ENCODE measurements at regions not wholly inside any gene's neighbourhood (a gene's known extent, or its start where the extent isn't known, plus 50 kb on each side); places are given as distances from the start of the nearest gene placed in this dataset.

DNA sequence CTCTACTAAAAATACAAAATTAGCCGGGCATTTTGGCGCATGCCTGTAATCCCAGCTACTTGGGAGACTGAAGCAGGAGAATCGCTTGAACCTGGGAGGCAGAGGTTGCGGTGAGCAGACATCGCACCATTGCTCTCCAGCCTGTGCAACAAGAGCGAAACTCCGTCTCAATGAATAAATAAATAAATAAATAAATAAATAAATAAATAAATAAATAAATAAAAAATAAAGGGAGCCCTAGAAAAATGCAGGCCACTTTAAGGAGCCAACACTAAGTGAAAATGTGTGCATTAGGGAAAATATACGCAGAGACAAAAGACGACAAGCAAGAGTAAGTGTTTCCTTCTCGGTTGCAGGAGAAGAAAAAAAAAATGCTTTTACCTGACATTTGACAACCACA, 132.6 kb upstream of the CDH10 start:
- no peak for TF ChIP-seq POLR2A (IDR thresholded peaks at IDR 0.05; ENCODE audit: low read depth, low read length)
- FAIRE-seq (no peak), DNase-seq (ENCODE audit: insufficient read length, low spot score) (no peak)

GRCh38 chr5:24773261-24773660, 128.5 kb upstream of the CDH10 start:
- FAIRE-seq (peak; percentile 65), DNase-seq (ENCODE audit: insufficient read length, low spot score) (no peak)
- TF ChIP-seq POLR2A (IDR thresholded peaks at IDR 0.05; ENCODE audit: low read depth, low read length): no peak

GRCh38 chr5:24767086-24767485, 122.3 kb upstream of the CDH10 start:
- DNase-seq (ENCODE audit: insufficient read length, low spot score) (no peak), FAIRE-seq (no peak)
- TF ChIP-seq POLR2A (IDR thresholded peaks at IDR 0.05; ENCODE audit: low read depth, low read length): no peak

- no peak for TF ChIP-seq POLR2A (IDR thresholded peaks at IDR 0.05; ENCODE audit: low read depth, low read length)
- FAIRE-seq (no peak), DNase-seq (ENCODE audit: insufficient read length, low spot score) (no peak)
Measured at GRCh38 chr5:24765219-24765618, 120.4 kb upstream of the CDH10 start.

GRCh38 chr5:24750355-24750754, 105.6 kb upstream of the CDH10 start:
- DNase-seq (ENCODE audit: insufficient read length, low spot score) (no peak), FAIRE-seq (peak; percentile 23)
- TF ChIP-seq POLR2A (IDR thresholded peaks at IDR 0.05; ENCODE audit: low read depth, low read length): no peak

DNA sequence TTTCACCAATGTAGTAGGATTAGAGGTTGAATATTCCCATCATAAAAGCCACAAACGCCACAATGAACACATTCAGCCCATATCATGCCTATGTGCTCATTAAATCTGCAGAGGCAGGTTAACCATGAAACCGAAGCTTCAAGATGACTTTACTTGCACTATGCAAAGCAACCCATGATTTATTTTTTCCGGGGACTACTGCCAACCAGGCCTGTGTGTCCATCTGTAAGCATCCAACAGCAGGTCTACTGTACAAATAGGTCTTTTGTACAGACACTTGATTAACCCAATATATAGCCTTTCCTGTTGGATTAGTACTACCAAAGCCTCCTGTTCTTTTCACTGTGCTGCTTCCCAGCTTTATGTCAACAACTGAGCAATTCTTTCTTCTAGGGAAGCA, 104.9 kb upstream of the CDH10 start:
- FAIRE-seq (peak; percentile 53), DNase-seq (ENCODE audit: insufficient read length, low spot score) (no peak)
- TF ChIP-seq POLR2A (IDR thresholded peaks at IDR 0.05; ENCODE audit: low read depth, low read length): no peak

DNA sequence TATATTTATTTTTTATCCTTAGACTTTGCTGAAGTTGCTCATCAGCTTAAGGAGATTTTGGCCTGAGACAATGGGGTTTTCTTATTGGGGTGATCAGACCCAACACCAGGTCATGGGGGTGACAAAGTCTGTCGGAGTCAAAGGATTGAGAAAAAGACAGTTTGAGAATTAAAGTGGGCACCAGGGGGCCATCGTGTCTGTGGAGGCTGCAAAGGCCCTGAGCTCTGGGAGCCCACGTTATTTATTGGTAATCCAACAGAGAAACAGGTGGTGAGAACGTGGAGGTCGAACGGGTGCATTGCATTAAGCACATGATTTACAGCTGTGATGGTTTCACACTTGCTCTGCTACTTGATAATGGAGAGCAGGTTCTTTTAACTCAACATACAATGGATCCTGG, 102.5 kb upstream of the CDH10 start:
- TF ChIP-seq POLR2A (IDR thresholded peaks at IDR 0.05; ENCODE audit: low read depth, low read length): no peak
- FAIRE-seq: peak; percentile 20
- no peak for DNase-seq (ENCODE audit: insufficient read length, low spot score)

DNA sequence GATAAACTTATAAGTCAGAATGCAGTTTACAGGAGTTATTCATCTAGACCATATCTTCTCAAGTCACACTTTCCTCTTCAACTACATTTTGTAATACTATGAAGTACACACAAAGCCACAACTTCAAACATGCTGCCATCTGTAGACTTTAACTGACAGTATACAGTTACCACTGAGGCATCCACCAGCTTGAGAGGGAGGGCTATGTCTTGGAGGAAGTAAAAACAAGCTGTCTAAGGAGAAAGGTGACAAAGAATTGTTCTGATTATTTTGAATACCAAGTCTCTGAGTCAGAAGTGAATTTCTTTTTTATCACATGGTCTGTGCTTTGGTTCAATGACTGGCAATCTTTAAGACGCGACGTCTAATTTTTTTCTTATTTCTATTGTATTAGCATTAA, 97.6 kb upstream of the CDH10 start:
- peak; percentile 86 for FAIRE-seq

DNA sequence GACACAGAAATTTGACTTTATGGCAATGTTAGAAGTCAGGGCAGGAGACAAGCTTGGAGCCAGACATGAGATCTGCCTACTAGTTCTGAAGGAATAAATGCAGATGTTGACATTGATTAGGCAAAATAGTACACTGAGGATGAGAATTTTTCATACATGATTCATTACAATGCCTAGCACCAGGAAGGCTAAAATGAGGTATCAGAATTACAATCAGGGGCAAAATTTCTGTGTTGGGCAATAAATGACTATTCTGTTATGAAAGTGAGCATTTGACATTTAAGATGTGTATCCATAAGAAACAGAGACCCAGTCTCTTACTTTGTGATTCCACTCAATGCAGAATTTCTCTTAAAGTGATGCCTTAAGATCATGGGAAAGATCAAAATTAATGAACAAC, 92.4 kb upstream of the CDH10 start:
- TF ChIP-seq POLR2A (IDR thresholded peaks at IDR 0.05; ENCODE audit: low read depth, low read length): no peak
- no peak for DNase-seq (ENCODE audit: insufficient read length, low spot score)
- no peak for FAIRE-seq

More for the DNA sequence above, 97.6 kb upstream of the CDH10 start:
- DNase-seq (ENCODE audit: insufficient read length, low spot score): no peak
- TF ChIP-seq POLR2A (IDR thresholded peaks at IDR 0.05; ENCODE audit: low read depth, low read length): no peak

GRCh38 chr5:24735284-24735683, 90.5 kb upstream of the CDH10 start:
- FAIRE-seq: no peak
- TF ChIP-seq POLR2A (IDR thresholded peaks at IDR 0.05; ENCODE audit: low read depth, low read length): no peak
- no peak for DNase-seq (ENCODE audit: insufficient read length, low spot score)

DNA sequence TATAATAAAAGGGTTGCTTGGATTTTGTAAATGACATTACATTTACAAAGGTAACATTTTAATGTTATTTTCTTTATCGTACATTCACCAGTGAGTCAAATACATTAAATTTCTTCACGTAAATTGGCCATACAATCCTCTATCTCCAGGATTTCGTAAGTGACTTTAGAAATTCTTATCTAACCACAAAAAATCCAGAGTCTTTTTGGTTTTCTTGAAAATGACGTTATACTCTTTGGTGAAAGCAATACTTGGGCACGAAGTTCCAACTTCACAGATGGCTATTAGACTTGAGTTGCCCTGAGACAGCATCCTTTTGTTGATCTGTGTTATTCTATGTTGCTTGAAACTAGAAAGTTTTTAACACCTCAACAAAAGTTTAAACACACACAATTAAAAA, 87.4 kb upstream of the CDH10 start:
- FAIRE-seq (peak; percentile 73), DNase-seq (ENCODE audit: insufficient read length, low spot score) (no peak)
- TF ChIP-seq POLR2A (IDR thresholded peaks at IDR 0.05; ENCODE audit: low read depth, low read length): no peak

- no peak for TF ChIP-seq POLR2A (IDR thresholded peaks at IDR 0.05; ENCODE audit: low read depth, low read length)
- DNase-seq (ENCODE audit: insufficient read length, low spot score) (no peak), FAIRE-seq (peak; percentile 11)
Measured at GRCh38 chr5:24720743-24721142, 76.0 kb upstream of the CDH10 start.

GRCh38 chr5:24714746-24715145, 70.0 kb upstream of the CDH10 start:
- DNase-seq (ENCODE audit: insufficient read length, low spot score) (peak; percentile 15), FAIRE-seq (peak; percentile 66)

DNA sequence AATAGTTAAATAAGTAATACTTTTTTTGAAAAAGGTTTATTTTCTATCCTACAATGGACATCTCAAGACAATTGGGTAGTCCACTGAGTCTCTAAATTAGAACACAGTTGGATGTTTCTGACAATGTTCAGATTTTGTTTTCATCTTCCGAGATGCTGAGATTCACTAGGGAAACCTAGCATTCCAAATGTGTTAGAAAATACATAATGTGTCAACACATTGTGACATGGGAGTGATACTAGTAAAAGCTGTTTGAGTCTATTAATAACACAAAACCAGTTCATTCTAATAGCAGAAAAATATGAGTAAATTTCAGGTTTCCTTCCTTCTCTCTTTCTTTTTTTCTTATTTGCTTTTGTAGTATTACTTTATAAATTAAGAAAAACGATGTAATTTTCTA, 68.2 kb upstream of the CDH10 start:
- FAIRE-seq: no peak
- TF ChIP-seq POLR2A (IDR thresholded peaks at IDR 0.05; ENCODE audit: low read depth, low read length): no peak

More at GRCh38 chr5:24714746-24715145, 70.0 kb upstream of the CDH10 start:
- TF ChIP-seq POLR2A (IDR thresholded peaks at IDR 0.05; ENCODE audit: low read depth, low read length): no peak

GRCh38 chr5:24712047-24712446, 67.3 kb upstream of the CDH10 start:
- TF ChIP-seq POLR2A (IDR thresholded peaks at IDR 0.05; ENCODE audit: low read depth, low read length): no peak
- no peak for FAIRE-seq
- no peak for DNase-seq (ENCODE audit: insufficient read length, low spot score)

More for the DNA sequence above, 68.2 kb upstream of the CDH10 start:
- no peak for DNase-seq (ENCODE audit: insufficient read length, low spot score)

DNA sequence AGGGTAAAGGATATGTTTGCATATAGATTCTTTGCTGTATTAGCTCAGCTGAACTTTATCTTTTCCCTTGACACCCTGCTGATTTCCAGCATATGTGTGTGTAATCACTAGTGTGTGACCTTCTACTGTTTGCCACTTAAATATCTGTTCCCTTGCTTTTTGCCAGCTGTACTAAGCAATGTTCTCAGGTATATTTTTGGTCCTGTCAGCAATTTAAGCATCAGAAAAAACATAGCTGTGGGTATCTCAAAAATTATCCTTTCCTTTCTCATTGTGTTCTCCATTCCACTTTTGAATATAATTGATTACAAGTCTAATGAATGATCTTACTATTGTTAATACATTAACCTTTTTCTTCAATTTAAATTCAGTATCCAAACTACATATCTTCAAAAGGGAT, 59.2 kb upstream of the CDH10 start:
- no peak for FAIRE-seq

More for the DNA sequence above, 59.2 kb upstream of the CDH10 start:
- no peak for DNase-seq (ENCODE audit: insufficient read length, low spot score)
- no peak for TF ChIP-seq POLR2A (IDR thresholded peaks at IDR 0.05; ENCODE audit: low read depth, low read length)
